ENCODE measurements at regions not wholly inside any gene's neighbourhood (a gene's known extent, or its start where the extent isn't known, plus 50 kb on each side); places are given as distances from the start of the nearest gene placed in this dataset.
"Not testable (repeated sequence)": the region's sequence is repeated elsewhere in the genome, so short reads cannot be mapped to it uniquely, and the experiment has no call there.

DNA sequence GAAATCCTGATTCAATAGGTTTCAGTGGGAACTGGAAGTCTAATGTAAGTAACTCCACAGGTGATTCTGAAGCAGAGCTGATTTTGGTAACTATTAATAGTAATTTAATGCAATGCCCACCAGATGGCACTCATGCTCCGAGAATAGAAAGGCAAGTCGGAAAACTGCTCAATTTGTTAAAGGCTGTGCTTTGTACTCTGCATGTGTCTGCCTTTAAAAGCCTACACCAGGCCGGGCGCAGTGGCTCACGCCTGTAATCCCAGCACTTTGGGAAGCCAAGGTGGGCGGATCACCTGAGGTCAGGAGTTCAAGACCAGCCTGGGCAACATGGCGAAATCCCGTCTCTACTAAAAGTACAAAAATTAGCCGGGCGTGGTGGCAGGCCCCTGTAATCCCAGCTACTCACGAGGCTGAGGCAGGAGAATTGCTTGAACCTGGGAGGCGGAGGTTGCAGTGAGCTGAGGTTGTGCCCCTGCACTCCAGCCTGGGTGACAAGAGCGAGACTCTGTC lies 80.1 kb downstream of the OR13A1 start:
- CTCF ChIA-PET: interaction anchor here (0.8 to 1.9 kb wide), 12 partner anchors 14 to 994 kb away, joined by 3 to 11 read pairs (median 4); no protein-coding TSS in a partner anchor
- peak; percentile 77 for DNase-seq (ENCODE audit: low spot score)
- H3K4me3 Mint-ChIP-seq; H3K36me3 Mint-ChIP-seq; H3K27me3 Mint-ChIP-seq (ENCODE audit: low read depth); H3K4me1 Mint-ChIP-seq; H3K9me3 Mint-ChIP-seq; POLR2A ChIA-PET: not testable (repeated sequence)
- TF ChIP-seq, protein P1, sequence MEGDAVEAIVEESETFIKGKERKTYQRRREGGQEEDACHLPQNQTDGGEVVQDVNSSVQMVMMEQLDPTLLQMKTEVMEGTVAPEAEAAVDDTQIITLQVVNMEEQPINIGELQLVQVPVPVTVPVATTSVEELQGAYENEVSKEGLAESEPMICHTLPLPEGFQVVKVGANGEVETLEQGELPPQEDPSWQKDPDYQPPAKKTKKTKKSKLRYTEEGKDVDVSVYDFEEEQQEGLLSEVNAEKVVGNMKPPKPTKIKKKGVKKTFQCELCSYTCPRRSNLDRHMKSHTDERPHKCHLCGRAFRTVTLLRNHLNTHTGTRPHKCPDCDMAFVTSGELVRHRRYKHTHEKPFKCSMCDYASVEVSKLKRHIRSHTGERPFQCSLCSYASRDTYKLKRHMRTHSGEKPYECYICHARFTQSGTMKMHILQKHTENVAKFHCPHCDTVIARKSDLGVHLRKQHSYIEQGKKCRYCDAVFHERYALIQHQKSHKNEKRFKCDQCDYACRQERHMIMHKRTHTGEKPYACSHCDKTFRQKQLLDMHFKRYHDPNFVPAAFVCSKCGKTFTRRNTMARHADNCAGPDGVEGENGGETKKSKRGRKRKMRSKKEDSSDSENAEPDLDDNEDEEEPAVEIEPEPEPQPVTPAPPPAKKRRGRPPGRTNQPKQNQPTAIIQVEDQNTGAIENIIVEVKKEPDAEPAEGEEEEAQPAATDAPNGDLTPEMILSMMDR (IDR thresholded peaks at IDR 0.05): peak; percentile 58
- TF ChIP-seq, protein P2, sequence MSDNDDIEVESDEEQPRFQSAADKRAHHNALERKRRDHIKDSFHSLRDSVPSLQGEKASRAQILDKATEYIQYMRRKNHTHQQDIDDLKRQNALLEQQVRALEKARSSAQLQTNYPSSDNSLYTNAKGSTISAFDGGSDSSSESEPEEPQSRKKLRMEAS (CRISPR knock-in tag; IDR thresholded peaks at IDR 0.05): 0 out of 2 replicates have a peak, but pooled peaks have one; percentile 24
- H3K27ac Mint-ChIP-seq: peak overlapping the region; percentile 79; the same call in 1 of the 2 replicates
- peak; percentile 96 for ATAC-seq

DNA sequence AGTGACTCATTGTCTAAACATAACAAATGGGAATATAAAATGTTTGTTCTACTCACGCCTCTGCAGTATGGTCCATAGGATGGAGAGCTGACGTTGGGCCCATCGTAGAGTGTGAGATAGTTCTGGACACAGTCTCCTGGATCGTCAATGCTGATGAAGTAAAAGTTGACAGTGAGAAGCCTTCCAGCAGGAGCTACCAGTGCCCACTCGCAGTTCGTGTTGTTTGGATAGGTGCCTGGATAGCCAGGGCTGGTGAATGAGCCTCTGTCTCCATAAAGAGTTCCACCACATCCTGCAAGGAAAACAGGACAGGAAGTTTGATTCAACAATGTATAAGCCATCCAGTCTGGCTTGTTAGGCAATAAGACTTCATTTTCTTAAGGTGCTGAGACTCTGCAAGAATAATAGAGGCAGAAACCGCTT lies 79.6 kb downstream of the OR13A1 start:
- no peak overlapping the region for H3K4me3 Mint-ChIP-seq
- no peak overlapping the region for H3K27ac Mint-ChIP-seq
- CTCF ChIA-PET: interaction anchor here (0.6 to 1.9 kb wide), 11 partner anchors 14 to 994 kb away, joined by 3 to 11 read pairs (median 3); no protein-coding TSS in a partner anchor
- ATAC-seq (no peak), DNase-seq (ENCODE audit: low spot score) (no peak)
- H3K36me3 Mint-ChIP-seq: peaks cover under 1% of the 10 kb centered on the region; the same call in 1 of the 2 replicates
- TF ChIP-seq GRHL2 (CRISPR knock-in tag; IDR thresholded peaks at IDR 0.05; ENCODE audit: insufficient replicate concordance, severe bottlenecking) (no peak), HMGA2 (CRISPR knock-in tag; IDR thresholded peaks at IDR 0.05) (no peak), FOXP1 (CRISPR knock-in tag; IDR thresholded peaks at IDR 0.05; ENCODE audit: borderline replicate concordance) (no peak), SP1 (CRISPR knock-in tag; conservative IDR thresholded peaks at IDR 0.05) (no peak), SMAD4 (CRISPR knock-in tag; IDR thresholded peaks at IDR 0.05) (no peak), ZNF121 (CRISPR knock-in tag; IDR thresholded peaks at IDR 0.05) (no peak)
- TF ChIP-seq, protein P3, sequence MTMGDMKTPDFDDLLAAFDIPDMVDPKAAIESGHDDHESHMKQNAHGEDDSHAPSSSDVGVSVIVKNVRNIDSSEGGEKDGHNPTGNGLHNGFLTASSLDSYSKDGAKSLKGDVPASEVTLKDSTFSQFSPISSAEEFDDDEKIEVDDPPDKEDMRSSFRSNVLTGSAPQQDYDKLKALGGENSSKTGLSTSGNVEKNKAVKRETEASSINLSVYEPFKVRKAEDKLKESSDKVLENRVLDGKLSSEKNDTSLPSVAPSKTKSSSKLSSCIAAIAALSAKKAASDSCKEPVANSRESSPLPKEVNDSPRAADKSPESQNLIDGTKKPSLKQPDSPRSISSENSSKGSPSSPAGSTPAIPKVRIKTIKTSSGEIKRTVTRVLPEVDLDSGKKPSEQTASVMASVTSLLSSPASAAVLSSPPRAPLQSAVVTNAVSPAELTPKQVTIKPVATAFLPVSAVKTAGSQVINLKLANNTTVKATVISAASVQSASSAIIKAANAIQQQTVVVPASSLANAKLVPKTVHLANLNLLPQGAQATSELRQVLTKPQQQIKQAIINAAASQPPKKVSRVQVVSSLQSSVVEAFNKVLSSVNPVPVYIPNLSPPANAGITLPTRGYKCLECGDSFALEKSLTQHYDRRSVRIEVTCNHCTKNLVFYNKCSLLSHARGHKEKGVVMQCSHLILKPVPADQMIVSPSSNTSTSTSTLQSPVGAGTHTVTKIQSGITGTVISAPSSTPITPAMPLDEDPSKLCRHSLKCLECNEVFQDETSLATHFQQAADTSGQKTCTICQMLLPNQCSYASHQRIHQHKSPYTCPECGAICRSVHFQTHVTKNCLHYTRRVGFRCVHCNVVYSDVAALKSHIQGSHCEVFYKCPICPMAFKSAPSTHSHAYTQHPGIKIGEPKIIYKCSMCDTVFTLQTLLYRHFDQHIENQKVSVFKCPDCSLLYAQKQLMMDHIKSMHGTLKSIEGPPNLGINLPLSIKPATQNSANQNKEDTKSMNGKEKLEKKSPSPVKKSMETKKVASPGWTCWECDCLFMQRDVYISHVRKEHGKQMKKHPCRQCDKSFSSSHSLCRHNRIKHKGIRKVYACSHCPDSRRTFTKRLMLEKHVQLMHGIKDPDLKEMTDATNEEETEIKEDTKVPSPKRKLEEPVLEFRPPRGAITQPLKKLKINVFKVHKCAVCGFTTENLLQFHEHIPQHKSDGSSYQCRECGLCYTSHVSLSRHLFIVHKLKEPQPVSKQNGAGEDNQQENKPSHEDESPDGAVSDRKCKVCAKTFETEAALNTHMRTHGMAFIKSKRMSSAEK (CRISPR knock-in tag; IDR thresholded peaks at IDR 0.05; ENCODE audit: borderline replicate concordance): no peak
- TF ChIP-seq, protein P4, sequence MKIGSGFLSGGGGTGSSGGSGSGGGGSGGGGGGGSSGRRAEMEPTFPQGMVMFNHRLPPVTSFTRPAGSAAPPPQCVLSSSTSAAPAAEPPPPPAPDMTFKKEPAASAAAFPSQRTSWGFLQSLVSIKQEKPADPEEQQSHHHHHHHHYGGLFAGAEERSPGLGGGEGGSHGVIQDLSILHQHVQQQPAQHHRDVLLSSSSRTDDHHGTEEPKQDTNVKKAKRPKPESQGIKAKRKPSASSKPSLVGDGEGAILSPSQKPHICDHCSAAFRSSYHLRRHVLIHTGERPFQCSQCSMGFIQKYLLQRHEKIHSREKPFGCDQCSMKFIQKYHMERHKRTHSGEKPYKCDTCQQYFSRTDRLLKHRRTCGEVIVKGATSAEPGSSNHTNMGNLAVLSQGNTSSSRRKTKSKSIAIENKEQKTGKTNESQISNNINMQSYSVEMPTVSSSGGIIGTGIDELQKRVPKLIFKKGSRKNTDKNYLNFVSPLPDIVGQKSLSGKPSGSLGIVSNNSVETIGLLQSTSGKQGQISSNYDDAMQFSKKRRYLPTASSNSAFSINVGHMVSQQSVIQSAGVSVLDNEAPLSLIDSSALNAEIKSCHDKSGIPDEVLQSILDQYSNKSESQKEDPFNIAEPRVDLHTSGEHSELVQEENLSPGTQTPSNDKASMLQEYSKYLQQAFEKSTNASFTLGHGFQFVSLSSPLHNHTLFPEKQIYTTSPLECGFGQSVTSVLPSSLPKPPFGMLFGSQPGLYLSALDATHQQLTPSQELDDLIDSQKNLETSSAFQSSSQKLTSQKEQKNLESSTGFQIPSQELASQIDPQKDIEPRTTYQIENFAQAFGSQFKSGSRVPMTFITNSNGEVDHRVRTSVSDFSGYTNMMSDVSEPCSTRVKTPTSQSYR (CRISPR knock-in tag; IDR thresholded peaks at IDR 0.05): no peak
- TF ChIP-seq, protein P5, sequence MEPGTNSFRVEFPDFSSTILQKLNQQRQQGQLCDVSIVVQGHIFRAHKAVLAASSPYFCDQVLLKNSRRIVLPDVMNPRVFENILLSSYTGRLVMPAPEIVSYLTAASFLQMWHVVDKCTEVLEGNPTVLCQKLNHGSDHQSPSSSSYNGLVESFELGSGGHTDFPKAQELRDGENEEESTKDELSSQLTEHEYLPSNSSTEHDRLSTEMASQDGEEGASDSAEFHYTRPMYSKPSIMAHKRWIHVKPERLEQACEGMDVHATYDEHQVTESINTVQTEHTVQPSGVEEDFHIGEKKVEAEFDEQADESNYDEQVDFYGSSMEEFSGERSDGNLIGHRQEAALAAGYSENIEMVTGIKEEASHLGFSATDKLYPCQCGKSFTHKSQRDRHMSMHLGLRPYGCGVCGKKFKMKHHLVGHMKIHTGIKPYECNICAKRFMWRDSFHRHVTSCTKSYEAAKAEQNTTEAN (CRISPR knock-in tag; IDR thresholded peaks at IDR 0.05): no peak
- TF ChIP-seq, protein P2 (CRISPR knock-in tag; IDR thresholded peaks at IDR 0.05): no peak
- no peaks in the 10 kb centered on the region; the same call in 1 of the 2 replicates for H3K4me1 Mint-ChIP-seq
- no peaks in the 10 kb centered on the region for H3K27me3 Mint-ChIP-seq (ENCODE audit: low read depth)
- H3K9me3 Mint-ChIP-seq: peaks cover 1% of the 10 kb centered on the region; the same call in 1 of the 2 replicates
- POLR2A ChIA-PET: no interaction called here
